GM18517 (cell line): ENCODE measurements at regions not wholly inside any gene's neighbourhood (a gene's known extent, or its start where the extent isn't known, plus 50 kb on each side); places are given as distances from the start of the nearest gene placed in this dataset.
"Not testable (repeated sequence)": the region's sequence is repeated elsewhere in the genome, so short reads cannot be mapped to it uniquely, and the experiment has no call there.

Experiments used
- ATAC-seq: cut with Tn5 transposase; IDR thresholded peaks from one replicate; pipeline ENCODE4 v1.9.1; 2021; ENCODE audit warnings: mild to moderate bottlenecking, moderate library complexity; ENCODE audit not compliant: unreplicated experiment

DNA sequence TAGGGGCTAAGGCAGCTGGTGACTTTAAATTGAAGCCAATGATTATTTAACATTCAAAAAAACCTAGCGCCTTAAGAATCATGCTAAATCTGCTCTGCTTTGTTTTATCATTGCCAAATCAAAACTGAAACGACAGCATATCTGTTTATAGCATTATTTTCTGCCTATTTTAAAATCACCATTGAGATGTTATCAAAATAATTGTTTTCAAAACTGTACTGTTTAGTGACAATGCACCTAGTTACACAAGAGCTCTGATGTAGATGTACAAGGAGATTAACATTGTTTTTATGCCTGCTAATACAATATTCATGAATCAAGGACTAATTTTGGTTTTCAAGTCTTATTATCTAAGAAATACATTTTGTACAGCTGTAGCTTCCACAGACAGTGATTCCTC, 1521.3 kb downstream of the AMY1C start:
- no peak for ATAC-seq

GRCh38 chr1:105272376-105272775, 1522.7 kb downstream of the AMY1C start:
- not testable (repeated sequence) for ATAC-seq

DNA sequence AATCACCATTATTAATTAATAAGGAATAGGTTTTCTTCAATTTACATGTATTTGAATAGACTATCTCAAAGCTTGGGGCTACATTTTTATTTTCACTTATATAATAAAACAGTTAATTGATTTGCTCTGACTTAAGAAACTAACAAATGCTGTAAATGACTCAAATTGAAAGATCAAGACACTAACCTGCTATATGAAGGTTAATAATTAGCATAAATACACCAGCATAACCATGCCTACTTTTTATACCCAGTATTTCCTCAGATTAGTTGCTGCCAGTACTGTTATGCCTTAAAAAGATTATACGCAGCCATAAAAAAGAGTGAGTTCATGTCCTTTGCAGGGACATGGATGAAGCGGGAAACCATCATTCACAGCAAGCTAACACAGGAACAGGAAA, 1545.1 kb downstream of the AMY1C start:
- ATAC-seq, result no peak

GRCh38 chr1:105310063-105310462, 1560.4 kb downstream of the AMY1C start:
- ATAC-seq, result no peak

DNA sequence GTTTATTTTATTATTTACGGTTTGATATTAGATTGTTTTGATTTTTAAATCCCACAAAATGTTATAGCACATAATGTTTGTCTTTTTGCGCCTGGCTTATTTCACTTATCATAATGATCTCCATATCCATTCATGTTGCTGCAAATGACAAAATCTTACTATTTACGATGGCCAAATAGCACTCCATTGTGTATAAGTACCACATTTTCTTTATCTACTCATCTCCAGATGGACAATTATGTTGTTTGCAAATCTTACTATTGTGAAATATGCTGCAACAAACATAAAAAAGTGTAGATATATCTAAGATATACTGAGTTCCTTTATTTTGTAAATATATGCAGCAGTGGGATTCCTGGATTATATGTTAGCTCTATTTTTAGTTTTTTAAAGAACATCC, 1568.3 kb downstream of the AMY1C start:
- no peak for ATAC-seq

- no peak for ATAC-seq
Observed at GRCh38 chr1:105326886-105327285, 1577.2 kb downstream of the AMY1C start.

DNA sequence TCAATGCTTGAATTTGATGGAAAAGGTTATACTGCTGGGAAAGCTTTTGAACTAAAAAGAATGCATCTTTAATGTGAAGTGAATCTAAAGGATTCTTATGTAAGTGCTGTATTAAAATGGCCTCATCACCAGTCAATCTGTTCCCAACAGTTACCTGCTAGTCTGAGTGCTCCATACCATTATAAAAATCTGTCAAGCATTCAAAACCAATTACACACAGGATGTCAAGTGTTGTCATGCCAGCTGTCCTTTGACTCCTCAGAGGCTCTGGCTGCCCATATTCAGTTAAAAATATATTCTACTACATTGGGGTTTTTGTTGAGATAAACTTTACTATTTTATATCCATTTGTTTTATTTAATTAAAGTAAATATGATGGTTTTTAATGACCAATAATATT, 1587.7 kb downstream of the AMY1C start:
- no peak for ATAC-seq

DNA sequence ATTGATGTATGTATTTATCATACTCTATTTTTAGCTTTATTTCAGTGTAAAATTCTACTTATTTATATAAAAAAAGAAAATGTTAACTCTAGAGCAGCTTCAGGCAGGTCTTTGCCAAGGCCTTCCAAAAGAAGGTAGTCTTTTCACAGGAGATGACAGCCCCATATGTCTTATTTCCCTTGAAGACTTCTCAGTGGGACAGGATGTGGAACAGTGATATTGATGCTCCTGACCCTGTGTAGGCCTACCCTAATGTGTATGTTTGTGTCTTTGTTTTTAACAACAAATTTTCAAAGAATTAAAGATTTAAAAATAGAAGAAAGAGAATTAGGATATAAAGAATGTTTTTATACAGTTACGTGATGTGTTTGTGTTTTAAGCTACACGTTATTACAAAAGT, 1593.6 kb downstream of the AMY1C start:
- ATAC-seq, result no peak

- ATAC-seq, result no peak
Observed at GRCh38 chr1:105359457-105359856, 1609.8 kb downstream of the AMY1C start.

GRCh38 chr1:105362438-105362837, 1612.7 kb downstream of the AMY1C start:
- no peak for ATAC-seq

DNA sequence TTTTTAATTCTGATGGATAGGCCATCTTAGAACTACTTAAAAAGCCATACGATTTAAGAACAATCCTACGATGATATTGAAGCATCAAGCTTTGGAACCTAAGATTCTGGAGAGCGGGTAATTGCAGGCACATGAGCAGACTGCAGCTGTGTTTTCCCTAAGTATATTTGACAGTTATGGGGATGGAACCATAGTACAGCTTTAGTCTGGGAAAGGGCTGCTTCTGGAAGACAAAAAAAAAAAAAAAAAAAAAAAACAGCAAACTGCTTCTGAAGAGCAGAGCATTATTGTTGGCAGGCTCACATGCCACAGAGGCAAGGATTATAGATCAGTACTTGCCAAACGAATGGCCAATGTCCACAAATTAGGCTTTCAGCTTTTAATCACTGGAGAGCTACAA, 1618.7 kb downstream of the AMY1C start:
- no peak for ATAC-seq

GRCh38 chr1:105373681-105374080, 1624.0 kb downstream of the AMY1C start:
- no peak for ATAC-seq

- ATAC-seq, result no peak
Observed at GRCh38 chr1:105386489-105386888, 1636.8 kb downstream of the AMY1C start.

- no peak for ATAC-seq
Observed at GRCh38 chr1:105396001-105396400, 1646.3 kb downstream of the AMY1C start.

GRCh38 chr1:105398909-105399308, 1649.2 kb downstream of the AMY1C start:
- ATAC-seq, result no peak

- no peak for ATAC-seq
Observed at GRCh38 chr1:105399716-105400115, 1650.0 kb downstream of the AMY1C start.

DNA sequence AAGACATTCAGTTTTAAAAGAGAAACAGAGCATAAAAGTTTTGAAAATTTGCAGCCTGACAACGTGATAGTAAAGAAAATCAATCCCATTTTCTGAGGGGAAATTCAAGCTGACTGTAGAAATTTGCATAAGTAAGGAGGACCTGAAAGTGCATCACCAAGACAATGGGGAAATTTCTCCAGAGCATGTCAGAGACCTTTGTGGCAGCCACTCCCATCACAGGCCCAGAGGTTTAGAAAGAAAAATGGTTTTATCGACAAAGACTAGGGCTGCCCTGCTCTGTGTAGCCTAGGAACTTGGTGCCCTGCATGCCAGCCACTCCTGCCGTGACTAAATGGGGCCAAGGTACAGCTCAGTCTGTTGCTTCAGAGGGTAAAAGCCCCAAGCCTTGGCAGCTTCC, 1640.2 kb upstream of the PRMT6 start:
- no peak for ATAC-seq

GRCh38 chr1:105419030-105419429, 1637.4 kb upstream of the PRMT6 start:
- no peak for ATAC-seq

- no peak for ATAC-seq
Observed at GRCh38 chr1:105427543-105427942, 1628.9 kb upstream of the PRMT6 start.

GRCh38 chr1:105436589-105437259, 1619.8 kb upstream of the PRMT6 start:
- ATAC-seq, result no peak

GRCh38 chr1:105437847-105438246, 1618.6 kb upstream of the PRMT6 start:
- no peak for ATAC-seq

DNA sequence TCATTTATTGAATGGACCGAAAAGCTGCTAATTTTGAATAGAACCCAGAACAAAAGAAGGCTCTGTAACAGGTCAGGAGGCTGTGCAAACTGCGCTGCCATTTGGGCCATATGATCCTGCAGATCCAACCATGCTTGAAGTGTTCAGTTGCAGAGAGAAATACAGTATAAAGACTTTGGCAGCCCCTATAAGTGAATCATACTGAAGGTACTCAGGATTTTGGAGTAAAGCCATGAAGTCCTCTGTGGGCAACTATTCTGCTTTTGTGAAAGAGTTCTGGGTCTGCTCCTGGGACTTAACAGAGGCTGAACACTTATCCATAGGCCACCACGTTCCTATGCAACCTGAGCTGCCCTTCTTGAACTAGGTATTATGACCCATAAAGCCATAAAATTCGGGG, 1613.6 kb upstream of the PRMT6 start:
- no peak for ATAC-seq

GRCh38 chr1:105459759-105460158, 1596.7 kb upstream of the PRMT6 start:
- no peak for ATAC-seq
